Naive thymus-derived CD4-positive, alpha-beta T cell (primary cell): ENCODE measurements at regions not wholly inside any gene's neighbourhood (a gene's known extent, or its start where the extent isn't known, plus 50 kb on each side); places are given as distances from the start of the nearest gene placed in this dataset.

Experiments used
- ATAC-seq: fragments of 150-1000 bp; cut with Tn5 transposase; 2 replicates; pipeline ENCODE4 v1.10.0; 2021; ENCODE audit warnings: mild to moderate bottlenecking, moderate library complexity
- CTCF ChIA-PET: fragments of 350-600 bp; sonication (Branson Sonifier 250); formaldehyde crosslinking; loops from one replicate; lab custom pipeline; 2021; ENCODE audit warnings: antibody characterized with exemption; lab: Charles Lee
- POLR2A ChIA-PET: fragments of 350-600 bp; sonication (Branson Sonifier 250); formaldehyde crosslinking; loops from one replicate; lab custom pipeline; 2021; ENCODE audit warnings: antibody characterized with exemption, inconsistent platforms; lab: Charles Lee
- DNase-seq, 9 donors: peaks; one replicate each; pipeline versions ENCODE4 v3.0.0 to v3.0.0-alpha.2; 2020 to 2022; ENCODE audit warnings: mixed read lengths in 1 of 9
- H3K27ac ChIP-seq: one replicate; pipeline ENCODE4 v1.7.0; 2013; ENCODE audit warnings: mild to moderate bottlenecking, low read depth, low read length, moderate library complexity
- H3K27me3 ChIP-seq, 2 donors: one replicate each; pipeline ENCODE4 v1.7.0; 2013; ENCODE audit warnings: low read length in 2 of 2, mild to moderate bottlenecking in 2 of 2, moderate library complexity in 2 of 2; ENCODE audit not compliant: control insufficient read depth in 2 of 2, insufficient read depth in 2 of 2
- H3K36me3 ChIP-seq, 3 experiments: 1 replicate in 2 of 3; 2 replicates in 1 of 3; pipeline ENCODE4 v1.7.0; 2013; ENCODE audit warnings: low read length in 3 of 3, mild to moderate bottlenecking in 3 of 3, moderate library complexity in 1 of 3; ENCODE audit not compliant: insufficient read depth in 3 of 3, control insufficient read depth in 2 of 3
- H3K4me1 ChIP-seq, 2 donors: one replicate each; pipeline ENCODE4 v1.7.0; 2013; ENCODE audit warnings: low read length in 2 of 2, mild to moderate bottlenecking in 2 of 2, moderate library complexity in 1 of 2; ENCODE audit not compliant: control insufficient read depth in 2 of 2, insufficient read depth in 2 of 2
- H3K4me3 ChIP-seq: 2 replicates; pipeline ENCODE4 v1.7.0; 2013; ENCODE audit warnings: mild to moderate bottlenecking, low read length
- H3K9me3 ChIP-seq, 3 experiments: 1 replicate in 2 of 3; 2 replicates in 1 of 3; pipeline ENCODE4 v1.7.0; 2013; ENCODE audit warnings: low read length in 3 of 3; ENCODE audit not compliant: control insufficient read depth in 2 of 3
- H3K27ac Mint-ChIP-seq, 9 donors: one replicate each; pipeline ENCODE4 v1.8.0; 2020 to 2022; ENCODE audit warnings: mixed read lengths in 9 of 9, mild to moderate bottlenecking in 8 of 9, moderate library complexity in 5 of 9, inconsistent platforms in 2 of 9
- H3K27me3 Mint-ChIP-seq, 5 donors: one replicate each; pipeline ENCODE4 v1.8.0; 2021 to 2022; ENCODE audit warnings: mixed read lengths in 5 of 5, mild to moderate bottlenecking in 1 of 5
- H3K36me3 Mint-ChIP-seq, 5 donors: one replicate each; pipeline ENCODE4 v1.8.0; 2020 to 2022; ENCODE audit warnings: mixed read lengths in 5 of 5, mild to moderate bottlenecking in 3 of 5, inconsistent platforms in 1 of 5
- H3K4me1 Mint-ChIP-seq, 7 donors: one replicate each; pipeline ENCODE4 v1.8.0; 2020 to 2022; ENCODE audit warnings: mixed read lengths in 7 of 7, mild to moderate bottlenecking in 3 of 7, inconsistent platforms in 1 of 7
- H3K4me3 Mint-ChIP-seq, 10 donors: one replicate each; pipeline ENCODE4 v1.8.0; 2020 to 2022; ENCODE audit warnings: mild to moderate bottlenecking in 10 of 10, mixed read lengths in 10 of 10, moderate library complexity in 6 of 10, inconsistent platforms in 2 of 10
- H3K9me3 Mint-ChIP-seq, 11 donors: one replicate each; pipeline ENCODE4 v1.8.0; 2020 to 2022; ENCODE audit warnings: mixed read lengths in 11 of 11, mild to moderate bottlenecking in 4 of 11, inconsistent platforms in 1 of 11, moderate library complexity in 1 of 11
- intact Hi-C, 2 donors: fragments of 100-400 bp; cut with micrococcal nuclease; formaldehyde crosslinking; loops; one replicate each; pipeline ENCODE4 v1.15.1; 2023

GRCh38 chr16:73747328-73747727 lies 549.3 kb upstream of the PSMD7 start:
- H3K36me3 Mint-ChIP-seq = no peaks in the 10 kb centered on the region
- peaks cover 0 to 4% (median 0%) of the 10 kb centered on the region in 5 donors for H3K27me3 Mint-ChIP-seq
- H3K4me3 Mint-ChIP-seq = no peak overlapping the region
- CTCF ChIA-PET = no interaction called here
- no peaks in the 10 kb centered on the region for H3K4me1 Mint-ChIP-seq
- ATAC-seq (no peak), DNase-seq (no peak)
- Histone ChIP-seq H3K4me3 (no peak overlapping the region), H3K27me3 (no peaks in the 10 kb centered on the region), H3K4me1 (no peaks in the 10 kb centered on the region), H3K9me3 (no peaks in the 10 kb centered on the region), H3K27ac (no peak overlapping the region), H3K36me3 (no peaks in the 10 kb centered on the region)
- intact Hi-C loops = no loop called here
- POLR2A ChIA-PET = no interaction called here
- peaks cover 0 to 29% (median 4%) of the 10 kb centered on the region in 11 donors for H3K9me3 Mint-ChIP-seq
- H3K27ac Mint-ChIP-seq = no peak overlapping the region

- Mint-ChIP-seq H3K4me1 (no peaks in the 10 kb centered on the region), H3K4me3 (no peak overlapping the region), H3K9me3 (peaks cover 0 to 29% (median 4%) of the 10 kb centered on the region in 11 donors), H3K27me3 (peaks cover 0 to 4% (median 0%) of the 10 kb centered on the region in 5 donors), H3K27ac (no peak overlapping the region), H3K36me3 (no peaks in the 10 kb centered on the region)
- no peaks in the 10 kb centered on the region for H3K9me3 ChIP-seq
- H3K27ac ChIP-seq = no peak overlapping the region
- CTCF ChIA-PET = no interaction called here
- H3K4me3 ChIP-seq = no peak overlapping the region
- H3K4me1 ChIP-seq = no peaks in the 10 kb centered on the region
- POLR2A ChIA-PET = no interaction called here
- intact Hi-C loops = no loop called here
- DNase-seq = no peak
- H3K27me3 ChIP-seq = no peaks in the 10 kb centered on the region
- no peak for ATAC-seq
- H3K36me3 ChIP-seq = no peaks in the 10 kb centered on the region
Observed at GRCh38 chr16:73746554-73746953, 550.1 kb upstream of the PSMD7 start.

- Mint-ChIP-seq H3K4me3 (no peak overlapping the region), H3K36me3 (no peaks in the 10 kb centered on the region), H3K27ac (no peak overlapping the region), H3K4me1 (no peaks in the 10 kb centered on the region), H3K9me3 (peaks cover 0 to 17% (median 3%) of the 10 kb centered on the region in 11 donors), H3K27me3 (peaks cover 0 to 4% (median 0%) of the 10 kb centered on the region in 5 donors)
- Histone ChIP-seq H3K4me1 (no peaks in the 10 kb centered on the region), H3K4me3 (no peak overlapping the region), H3K27ac (no peak overlapping the region), H3K36me3 (no peaks in the 10 kb centered on the region), H3K9me3 (no peaks in the 10 kb centered on the region), H3K27me3 (no peaks in the 10 kb centered on the region)
- DNase-seq = no peak
- intact Hi-C loops = no loop called here
- ChIA-PET CTCF (interaction anchor here (0.6 kb wide), 1 partner anchor 153 kb away, joined by 3 read pairs; no protein-coding TSS in a partner anchor), POLR2A (no interaction called here)
- ATAC-seq = no peak
Observed at GRCh38 chr16:73743665-73744496, 552.7 kb upstream of the PSMD7 start.

DNA sequence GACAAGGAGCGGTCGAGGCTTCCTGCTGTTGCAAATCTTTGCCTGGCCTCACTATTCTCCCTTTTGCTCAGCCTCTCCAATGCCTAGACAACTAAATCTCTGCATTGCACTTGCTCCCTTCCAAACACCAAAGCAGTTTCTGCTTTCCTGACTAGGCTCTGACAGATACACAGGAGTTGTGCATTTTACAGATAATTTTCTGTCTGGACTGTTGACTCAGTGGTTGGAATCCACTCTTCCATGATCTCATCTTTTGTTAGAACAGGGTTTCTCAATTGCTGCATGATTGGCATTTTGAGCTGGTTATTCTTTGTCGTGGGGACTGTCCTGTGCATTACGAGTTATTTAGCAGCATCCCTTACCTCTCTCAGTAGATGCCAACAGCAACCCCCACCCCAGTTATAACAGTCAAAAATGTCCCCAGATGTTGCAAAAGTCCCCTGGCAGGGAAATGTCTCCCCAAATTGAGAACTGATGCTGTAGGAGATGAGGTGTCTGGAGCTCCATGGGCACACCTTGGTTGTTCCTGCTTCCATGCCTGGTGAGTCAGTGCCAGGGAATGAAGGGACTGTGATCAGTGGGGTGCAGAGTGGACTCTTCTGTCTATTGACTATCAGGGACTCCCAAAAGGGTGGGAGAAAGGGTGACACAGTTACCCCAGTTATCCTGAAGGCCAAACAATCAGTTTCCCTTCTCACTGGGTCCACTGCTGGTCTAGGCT lies 557.4 kb upstream of the PSMD7 start:
- no peak for ATAC-seq
- POLR2A ChIA-PET = no interaction called here
- no peaks in the 10 kb centered on the region for H3K4me1 Mint-ChIP-seq
- Histone ChIP-seq H3K4me3 (no peak overlapping the region), H3K27ac (no peak overlapping the region), H3K9me3 (no peaks in the 10 kb centered on the region), H3K36me3 (no peaks in the 10 kb centered on the region), H3K4me1 (no peaks in the 10 kb centered on the region), H3K27me3 (no peaks in the 10 kb centered on the region)
- intact Hi-C loops = no loop called here
- H3K4me3 Mint-ChIP-seq = no peak overlapping the region
- peaks cover 0 to 16% (median 6%) of the 10 kb centered on the region in 11 donors for H3K9me3 Mint-ChIP-seq
- peaks cover 0 to 13% (median 4%) of the 10 kb centered on the region in 5 donors for H3K27me3 Mint-ChIP-seq
- no peak for DNase-seq
- H3K36me3 Mint-ChIP-seq = no peaks in the 10 kb centered on the region
- CTCF ChIA-PET = no interaction called here
- no peak overlapping the region for H3K27ac Mint-ChIP-seq

DNA sequence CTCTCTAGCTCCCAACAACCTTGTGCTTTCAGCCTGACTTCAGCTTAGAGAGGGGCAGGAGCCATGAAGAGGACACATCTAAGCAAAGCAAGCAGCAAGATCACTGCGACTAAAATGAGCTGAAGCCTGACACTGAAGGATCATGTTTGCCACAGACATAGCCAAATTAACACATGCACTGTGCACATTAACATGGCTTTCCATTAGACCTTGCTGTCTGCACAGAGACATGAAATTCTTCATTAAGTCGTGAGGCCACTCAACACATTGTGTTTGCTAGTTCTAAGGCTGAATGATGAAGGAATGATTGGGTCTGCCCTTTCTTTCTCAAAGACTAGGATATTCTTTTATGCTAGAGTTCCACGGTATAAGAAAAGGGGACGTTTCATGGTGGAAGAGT lies 558.3 kb upstream of the PSMD7 start:
- intact Hi-C loops = no loop called here
- H3K4me3 Mint-ChIP-seq = no peak overlapping the region
- H3K4me3 ChIP-seq = no peak overlapping the region
- H3K36me3 ChIP-seq = no peaks in the 10 kb centered on the region
- H3K27me3 Mint-ChIP-seq = peaks cover 0 to 13% (median 4%) of the 10 kb centered on the region in 5 donors
- peaks cover 0 to 12% (median 6%) of the 10 kb centered on the region in 11 donors for H3K9me3 Mint-ChIP-seq
- ATAC-seq (no peak), DNase-seq (no peak)
- H3K4me1 Mint-ChIP-seq = no peaks in the 10 kb centered on the region
- H3K27ac ChIP-seq = no peak overlapping the region
- POLR2A ChIA-PET = no interaction called here
- H3K27ac Mint-ChIP-seq = no peak overlapping the region
- CTCF ChIA-PET = no interaction called here
- no peaks in the 10 kb centered on the region for H3K27me3 ChIP-seq
- H3K9me3 ChIP-seq = no peaks in the 10 kb centered on the region
- no peaks in the 10 kb centered on the region for H3K36me3 Mint-ChIP-seq
- H3K4me1 ChIP-seq = no peaks in the 10 kb centered on the region

GRCh38 chr16:73737637-73738036 lies 559.0 kb upstream of the PSMD7 start:
- POLR2A ChIA-PET = no interaction called here

More at GRCh38 chr16:73737637-73738036, 559.0 kb upstream of the PSMD7 start:
- Histone ChIP-seq H3K27me3 (no peaks in the 10 kb centered on the region), H3K27ac (no peak overlapping the region), H3K9me3 (no peaks in the 10 kb centered on the region), H3K4me1 (no peaks in the 10 kb centered on the region), H3K36me3 (no peaks in the 10 kb centered on the region), H3K4me3 (no peak overlapping the region)
- Mint-ChIP-seq H3K36me3 (no peaks in the 10 kb centered on the region), H3K9me3 (peaks cover 0 to 12% (median 6%) of the 10 kb centered on the region in 11 donors), H3K27me3 (peaks cover 0 to 13% (median 4%) of the 10 kb centered on the region in 5 donors), H3K4me3 (no peak overlapping the region), H3K27ac (no peak overlapping the region), H3K4me1 (no peaks in the 10 kb centered on the region)
- CTCF ChIA-PET = no interaction called here
- intact Hi-C loops = no loop called here
- DNase-seq (no peak), ATAC-seq (no peak)
